ENCODE measurements at regions not wholly inside any gene's neighbourhood (a gene's known extent, or its start where the extent isn't known, plus 50 kb on each side); places are given as distances from the start of the nearest gene placed in this dataset.

DNA sequence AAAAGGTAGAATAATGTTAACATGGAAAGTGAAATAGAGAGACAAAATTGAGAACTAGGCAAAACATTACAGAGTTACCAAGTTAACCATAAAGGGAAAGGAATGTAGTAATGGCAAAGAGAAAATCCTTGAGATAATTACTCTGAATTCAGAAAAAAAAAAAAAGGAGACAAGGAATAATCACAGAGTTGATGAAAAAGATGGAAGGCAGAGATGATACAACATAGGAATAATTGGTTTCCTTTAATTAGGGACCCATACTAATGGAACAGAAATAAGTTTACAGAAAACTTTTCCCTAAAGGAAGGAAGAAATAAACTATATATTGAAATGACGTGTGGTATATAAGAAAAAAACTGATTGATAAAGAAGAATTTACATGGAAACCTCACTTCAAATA is 254.1 kb upstream of the FBXL7 start:
- TF ChIP-seq NFIC (IDR thresholded peaks at IDR 0.05) (no peak), TCF12 (IDR thresholded peaks at IDR 0.05; ENCODE audit: low read depth) (no peak), YY1 (IDR thresholded peaks at IDR 0.05; ENCODE audit: low read depth) (no peak), EP300 (IDR thresholded peaks at IDR 0.05; ENCODE audit: borderline replicate concordance) (no peak), TAF1 (IDR thresholded peaks at IDR 0.05; ENCODE audit: low read depth) (no peak), RAD21 (IDR thresholded peaks at IDR 0.05; ENCODE audit: low read depth) (no peak), CREB1 (IDR thresholded peaks at IDR 0.05; ENCODE audit: low read depth) (no peak), TEAD4 (IDR thresholded peaks at IDR 0.05) (no peak), EGR1 (IDR thresholded peaks at IDR 0.05) (no peak), FOXM1 (IDR thresholded peaks at IDR 0.05; ENCODE audit: borderline replicate concordance, low read depth) (no peak), CEBPB (IDR thresholded peaks at IDR 0.05) (no peak)
- TF ChIP-seq, protein P1, sequence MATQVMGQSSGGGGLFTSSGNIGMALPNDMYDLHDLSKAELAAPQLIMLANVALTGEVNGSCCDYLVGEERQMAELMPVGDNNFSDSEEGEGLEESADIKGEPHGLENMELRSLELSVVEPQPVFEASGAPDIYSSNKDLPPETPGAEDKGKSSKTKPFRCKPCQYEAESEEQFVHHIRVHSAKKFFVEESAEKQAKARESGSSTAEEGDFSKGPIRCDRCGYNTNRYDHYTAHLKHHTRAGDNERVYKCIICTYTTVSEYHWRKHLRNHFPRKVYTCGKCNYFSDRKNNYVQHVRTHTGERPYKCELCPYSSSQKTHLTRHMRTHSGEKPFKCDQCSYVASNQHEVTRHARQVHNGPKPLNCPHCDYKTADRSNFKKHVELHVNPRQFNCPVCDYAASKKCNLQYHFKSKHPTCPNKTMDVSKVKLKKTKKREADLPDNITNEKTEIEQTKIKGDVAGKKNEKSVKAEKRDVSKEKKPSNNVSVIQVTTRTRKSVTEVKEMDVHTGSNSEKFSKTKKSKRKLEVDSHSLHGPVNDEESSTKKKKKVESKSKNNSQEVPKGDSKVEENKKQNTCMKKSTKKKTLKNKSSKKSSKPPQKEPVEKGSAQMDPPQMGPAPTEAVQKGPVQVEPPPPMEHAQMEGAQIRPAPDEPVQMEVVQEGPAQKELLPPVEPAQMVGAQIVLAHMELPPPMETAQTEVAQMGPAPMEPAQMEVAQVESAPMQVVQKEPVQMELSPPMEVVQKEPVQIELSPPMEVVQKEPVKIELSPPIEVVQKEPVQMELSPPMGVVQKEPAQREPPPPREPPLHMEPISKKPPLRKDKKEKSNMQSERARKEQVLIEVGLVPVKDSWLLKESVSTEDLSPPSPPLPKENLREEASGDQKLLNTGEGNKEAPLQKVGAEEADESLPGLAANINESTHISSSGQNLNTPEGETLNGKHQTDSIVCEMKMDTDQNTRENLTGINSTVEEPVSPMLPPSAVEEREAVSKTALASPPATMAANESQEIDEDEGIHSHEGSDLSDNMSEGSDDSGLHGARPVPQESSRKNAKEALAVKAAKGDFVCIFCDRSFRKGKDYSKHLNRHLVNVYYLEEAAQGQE (IDR thresholded peaks at IDR 0.05; ENCODE audit: low read depth): no peak
- TF ChIP-seq, protein P2, sequence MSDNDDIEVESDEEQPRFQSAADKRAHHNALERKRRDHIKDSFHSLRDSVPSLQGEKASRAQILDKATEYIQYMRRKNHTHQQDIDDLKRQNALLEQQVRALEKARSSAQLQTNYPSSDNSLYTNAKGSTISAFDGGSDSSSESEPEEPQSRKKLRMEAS (IDR thresholded peaks at IDR 0.05): no peak
- TF ChIP-seq, protein P3, sequence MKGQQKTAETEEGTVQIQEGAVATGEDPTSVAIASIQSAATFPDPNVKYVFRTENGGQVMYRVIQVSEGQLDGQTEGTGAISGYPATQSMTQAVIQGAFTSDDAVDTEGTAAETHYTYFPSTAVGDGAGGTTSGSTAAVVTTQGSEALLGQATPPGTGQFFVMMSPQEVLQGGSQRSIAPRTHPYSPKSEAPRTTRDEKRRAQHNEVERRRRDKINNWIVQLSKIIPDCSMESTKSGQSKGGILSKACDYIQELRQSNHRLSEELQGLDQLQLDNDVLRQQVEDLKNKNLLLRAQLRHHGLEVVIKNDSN (IDR thresholded peaks at IDR 0.05): no peak

Data from Ishikawa (cell line).